RWPE1 (cell line): ENCODE measurements at regions not wholly inside any gene's neighbourhood (a gene's known extent, or its start where the extent isn't known, plus 50 kb on each side); places are given as distances from the start of the nearest gene placed in this dataset.

Experiments used
- CTCF ChIA-PET: fragments of 350-600 bp; sonication (Branson Sonifier 250); formaldehyde crosslinking; extraction: SDS; loops from one replicate; lab custom pipeline; 2021; lab: Yijun Ruan, JAX
- POLR2A ChIA-PET: fragments of 400-600 bp; formaldehyde crosslinking; extraction: SDS; loops from one replicate; lab custom pipeline; 2020; ENCODE audit warnings: antibody characterized with exemption; ENCODE audit not compliant: low non-redundant PET; lab: Yijun Ruan, JAX
- DNase-seq: peaks from one replicate; pipeline ENCODE4 v3.0.0; 2012; ENCODE audit warnings: low spot score
- H3K27ac ChIP-seq: fragments of 450-650 bp; 2 replicates; pipeline ENCODE4 v1.5.1; 2017
- TF ChIP-seq, protein P1 (sequence below): fragments of 450-650 bp; conservative IDR thresholded peaks from 2 replicates; pipeline ENCODE4 v1.5.1; 2017; ENCODE audit warnings: low read depth, mild to moderate bottlenecking

DNA sequence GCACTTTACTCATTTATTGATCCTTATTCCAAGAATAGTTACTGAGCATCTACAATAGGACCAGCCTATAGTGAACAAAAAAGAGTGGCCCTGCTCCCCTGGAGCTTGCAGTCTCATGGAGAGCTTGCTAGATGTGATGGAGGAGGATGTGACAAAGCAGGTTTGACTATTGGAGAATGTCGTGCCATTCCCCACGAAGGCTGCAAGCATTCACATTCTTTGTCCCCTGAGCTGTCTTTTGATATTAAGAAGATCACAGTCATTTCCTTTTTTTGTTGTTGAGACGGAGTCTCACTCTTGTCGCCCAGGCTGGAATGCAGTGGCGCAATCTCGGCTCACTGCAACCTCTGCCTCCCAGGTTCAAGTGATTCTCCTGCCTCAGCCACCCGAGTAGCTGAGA lies 115.0 kb upstream of the ADAMTS18 start:
- TF ChIP-seq, protein P1, sequence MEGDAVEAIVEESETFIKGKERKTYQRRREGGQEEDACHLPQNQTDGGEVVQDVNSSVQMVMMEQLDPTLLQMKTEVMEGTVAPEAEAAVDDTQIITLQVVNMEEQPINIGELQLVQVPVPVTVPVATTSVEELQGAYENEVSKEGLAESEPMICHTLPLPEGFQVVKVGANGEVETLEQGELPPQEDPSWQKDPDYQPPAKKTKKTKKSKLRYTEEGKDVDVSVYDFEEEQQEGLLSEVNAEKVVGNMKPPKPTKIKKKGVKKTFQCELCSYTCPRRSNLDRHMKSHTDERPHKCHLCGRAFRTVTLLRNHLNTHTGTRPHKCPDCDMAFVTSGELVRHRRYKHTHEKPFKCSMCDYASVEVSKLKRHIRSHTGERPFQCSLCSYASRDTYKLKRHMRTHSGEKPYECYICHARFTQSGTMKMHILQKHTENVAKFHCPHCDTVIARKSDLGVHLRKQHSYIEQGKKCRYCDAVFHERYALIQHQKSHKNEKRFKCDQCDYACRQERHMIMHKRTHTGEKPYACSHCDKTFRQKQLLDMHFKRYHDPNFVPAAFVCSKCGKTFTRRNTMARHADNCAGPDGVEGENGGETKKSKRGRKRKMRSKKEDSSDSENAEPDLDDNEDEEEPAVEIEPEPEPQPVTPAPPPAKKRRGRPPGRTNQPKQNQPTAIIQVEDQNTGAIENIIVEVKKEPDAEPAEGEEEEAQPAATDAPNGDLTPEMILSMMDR, result no peak
- H3K27ac ChIP-seq, result no peak overlapping the region
- CTCF ChIA-PET, result interaction anchor here (0.6 kb wide), 1 partner anchor 109 kb away, joined by 4 read pairs; no protein-coding TSS in a partner anchor
- POLR2A ChIA-PET, result no interaction called here
- no peak for DNase-seq

DNA sequence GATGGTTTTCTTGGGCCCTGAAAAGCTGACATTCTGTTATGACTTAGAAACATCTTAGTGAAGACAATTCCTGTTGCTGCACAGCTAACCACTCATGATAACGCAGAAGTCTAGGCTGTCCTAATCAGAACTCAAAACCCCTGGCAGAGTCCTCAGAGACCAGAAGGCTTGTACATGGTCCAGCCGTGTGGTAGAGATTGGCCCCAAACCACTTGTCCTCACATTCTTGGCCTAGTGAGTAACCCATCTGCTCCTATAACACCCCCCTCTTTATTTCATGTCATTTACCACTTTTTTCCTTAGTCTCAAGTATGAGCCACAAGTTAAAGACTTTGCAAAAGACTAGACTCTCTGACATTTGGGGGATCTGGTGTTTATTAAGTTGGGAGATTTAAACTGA lies 116.5 kb upstream of the ADAMTS18 start:
- DNase-seq, result no peak
- ChIA-PET POLR2A (no interaction called here), CTCF (no interaction called here)
- TF ChIP-seq, protein P1, result no peak
- H3K27ac ChIP-seq, result no peak overlapping the region

DNA sequence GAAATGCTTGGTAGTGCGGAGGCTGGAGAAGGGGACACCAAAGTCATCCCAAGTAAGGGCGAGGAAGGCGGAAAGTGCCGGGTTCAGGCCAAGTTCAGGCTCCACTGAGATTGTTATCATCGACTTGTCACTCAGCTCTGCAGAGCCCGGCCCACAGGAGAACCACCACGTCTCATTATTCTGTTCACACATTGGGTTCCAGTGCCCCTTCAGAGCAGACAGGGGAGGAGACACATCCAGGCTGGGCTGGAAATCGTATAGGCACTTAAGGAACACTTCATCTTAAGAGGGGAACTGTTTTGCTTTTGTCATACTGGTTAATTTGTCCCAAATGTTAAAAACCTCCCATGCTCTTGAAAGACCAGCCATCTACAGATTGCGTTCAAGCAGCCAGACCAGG lies 118.3 kb upstream of the ADAMTS18 start:
- TF ChIP-seq, protein P1, result no peak
- ChIA-PET CTCF (interaction anchor here (0.6 kb wide), 1 partner anchor 1131 kb away, joined by 4 read pairs; no protein-coding TSS in a partner anchor), POLR2A (no interaction called here)
- H3K27ac ChIP-seq, result no peak overlapping the region
- no peak for DNase-seq

DNA sequence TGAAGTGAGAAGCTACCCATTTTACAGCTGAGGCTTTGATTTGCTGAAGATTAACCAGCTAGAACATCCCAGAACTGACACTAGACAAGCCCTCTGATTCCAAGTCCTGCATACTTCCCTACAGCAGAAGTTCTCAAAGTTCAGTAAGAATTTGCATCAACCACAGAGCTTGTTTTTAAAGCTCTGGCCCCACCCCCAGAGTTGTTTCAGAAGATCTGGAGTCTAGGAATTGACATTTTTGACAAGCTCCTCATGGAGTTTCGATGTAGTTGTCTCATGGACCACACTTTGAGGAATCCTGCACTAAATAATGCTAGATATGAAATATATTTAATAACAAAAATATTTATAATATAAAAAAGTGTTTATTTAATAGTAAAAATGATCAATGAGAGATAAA lies 120.3 kb upstream of the ADAMTS18 start:
- ChIA-PET POLR2A (no interaction called here), CTCF (interaction anchor here (0.6 to 1.0 kb wide), 2 partner anchors 8 to 71 kb away, joined by 3 to 4 read pairs; no protein-coding TSS in a partner anchor)

DNA sequence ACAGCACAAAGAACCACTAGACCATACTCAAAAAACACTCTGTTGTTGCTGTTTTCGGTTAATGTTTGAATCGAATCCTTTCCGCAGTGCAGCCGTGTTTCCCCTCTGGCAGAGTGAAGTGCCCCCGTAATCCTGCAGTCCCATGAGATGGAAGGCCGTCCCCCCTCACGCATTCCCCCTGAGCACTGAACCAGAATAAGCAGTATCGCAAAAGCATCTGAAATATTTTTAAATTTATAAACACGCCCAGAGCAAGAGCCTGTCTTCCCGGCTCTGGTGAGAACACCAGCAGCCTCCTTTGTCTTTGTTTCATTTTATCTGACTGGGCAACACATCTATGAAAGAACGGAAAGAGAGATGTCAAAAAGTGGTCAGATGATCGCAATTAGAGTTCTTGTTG lies 121.0 kb upstream of the ADAMTS18 start:
- POLR2A ChIA-PET, result no interaction called here
- TF ChIP-seq, protein P1, result no peak
- DNase-seq, result no peak
- H3K27ac ChIP-seq, result no peak overlapping the region
- CTCF ChIA-PET, result no interaction called here

More for the DNA sequence above, 120.3 kb upstream of the ADAMTS18 start:
- DNase-seq, result no peak
- H3K27ac ChIP-seq, result no peak overlapping the region
- TF ChIP-seq, protein P1, result no peak

DNA sequence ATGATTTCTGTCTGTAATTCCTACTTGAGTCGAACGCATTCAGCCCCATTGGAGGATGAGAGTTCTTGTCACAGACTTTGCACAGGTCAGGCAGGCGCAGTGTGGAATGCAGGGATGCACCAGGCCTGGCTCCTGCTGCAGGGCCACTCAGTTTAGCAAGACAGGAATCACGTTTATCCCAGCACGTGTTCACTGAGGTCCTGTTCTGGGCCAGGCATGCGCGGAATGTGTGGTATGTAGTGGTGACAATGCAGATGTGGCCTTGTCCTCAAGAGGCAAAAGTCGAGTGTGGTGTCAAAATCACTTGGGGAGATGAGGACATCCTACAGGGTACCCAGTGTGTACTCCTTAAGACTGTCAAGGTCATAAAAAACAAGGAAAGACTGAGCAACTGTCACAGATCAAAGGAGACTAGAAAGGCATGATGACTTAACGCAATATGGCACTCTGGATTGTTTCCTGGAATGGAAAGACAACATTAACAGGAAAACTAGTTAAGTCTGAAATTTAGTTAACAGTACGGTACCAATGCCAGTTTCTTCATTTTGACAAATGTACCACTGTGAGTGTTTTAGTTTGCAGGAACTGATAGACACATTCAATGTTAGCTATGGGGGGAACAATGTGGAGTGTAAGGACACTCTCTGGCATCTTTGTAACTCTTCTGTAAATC lies 121.5 kb upstream of the ADAMTS18 start:
- TF ChIP-seq, protein P1, result no peak
- ChIA-PET CTCF (no interaction called here), POLR2A (no interaction called here)
- no peak for DNase-seq
- H3K27ac ChIP-seq, result no peak overlapping the region
